Muscle layer of duodenum (tissue), 2 donors: ENCODE measurements at regions not wholly inside any gene's neighbourhood (a gene's known extent, or its start where the extent isn't known, plus 50 kb on each side); places are given as distances from the start of the nearest gene placed in this dataset.
"Not testable (repeated sequence)": the region's sequence is repeated elsewhere in the genome, so short reads cannot be mapped to it uniquely, and the experiment has no call there.

ENCODE experiments used
- H3K27ac ChIP-seq: one replicate; pipeline ENCODE4 v1.7.0; 2013; ENCODE audit warnings: mild to moderate bottlenecking, low read length
- H3K27me3 ChIP-seq: one replicate; pipeline ENCODE4 v1.7.0; 2013; ENCODE audit warnings: low read depth, mild to moderate bottlenecking, control low read depth, low read length
- H3K36me3 ChIP-seq, 2 donors: one replicate each; pipeline ENCODE4 v1.7.0; 2013; ENCODE audit warnings: low read length in 2 of 2, control low read depth in 1 of 2, mild to moderate bottlenecking in 1 of 2; ENCODE audit not compliant: insufficient read depth in 2 of 2, control insufficient read depth in 1 of 2
- H3K4me1 ChIP-seq, 2 donors: one replicate each; pipeline ENCODE4 v1.7.0; 2013; ENCODE audit warnings: low read length in 2 of 2, mild to moderate bottlenecking in 2 of 2, control low read depth in 1 of 2, moderate library complexity in 1 of 2; ENCODE audit not compliant: insufficient read depth in 2 of 2, control insufficient read depth in 1 of 2
- H3K4me3 ChIP-seq, 2 donors: one replicate each; pipeline ENCODE4 v1.7.0; 2013; ENCODE audit warnings: low read length in 2 of 2, low read depth in 1 of 2, mild to moderate bottlenecking in 1 of 2
- H3K9me3 ChIP-seq, 2 donors: one replicate each; pipeline ENCODE4 v1.7.0; 2013; ENCODE audit warnings: low read length in 2 of 2, control low read depth in 1 of 2, mild to moderate bottlenecking in 1 of 2; ENCODE audit not compliant: control insufficient read depth in 1 of 2
- donor health status: healthy.

- H3K4me3 ChIP-seq = no peak overlapping the region
- no peaks in the 10 kb centered on the region for H3K4me1 ChIP-seq
- H3K9me3 ChIP-seq = peaks cover 0 to 6% of the 10 kb centered on the region in 2 donors
- no peaks in the 10 kb centered on the region for H3K36me3 ChIP-seq
- H3K27ac ChIP-seq = no peak overlapping the region
- no peaks in the 10 kb centered on the region for H3K27me3 ChIP-seq
Observed at GRCh38 chr6:131431718-131432117, 141.3 kb upstream of the ARG1 start.

DNA sequence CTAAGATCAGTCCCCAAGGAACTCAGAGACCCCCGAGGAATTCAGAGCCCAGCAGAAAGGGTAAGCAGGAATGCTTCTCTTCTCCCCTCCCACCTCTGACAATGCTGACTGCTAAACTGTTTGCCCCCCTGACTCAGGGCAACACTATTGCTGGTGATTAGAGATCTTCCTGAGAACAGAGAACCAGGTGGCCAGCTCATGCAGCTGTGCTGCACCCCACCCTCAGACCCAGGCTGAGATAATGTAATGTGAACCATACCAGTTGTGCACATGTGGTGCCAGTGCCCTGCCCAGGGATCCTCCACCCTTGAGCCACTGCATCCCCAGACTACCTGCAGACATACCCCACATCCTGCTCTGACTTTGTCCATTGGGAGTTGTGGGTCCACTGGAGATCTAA, 139.1 kb upstream of the ARG1 start:
- no peaks in the 10 kb centered on the region for H3K4me1 ChIP-seq
- H3K27me3 ChIP-seq = no peaks in the 10 kb centered on the region
- peaks cover 0 to 2% of the 10 kb centered on the region in 2 donors for H3K9me3 ChIP-seq
- H3K27ac ChIP-seq = no peak overlapping the region
- H3K4me3 ChIP-seq = no peak overlapping the region
- H3K36me3 ChIP-seq = no peaks in the 10 kb centered on the region

- Histone ChIP-seq H3K27me3 (no peaks in the 10 kb centered on the region), H3K27ac (no peak overlapping the region), H3K36me3 (no peaks in the 10 kb centered on the region), H3K9me3 (peaks cover 0 to 2% of the 10 kb centered on the region in 2 donors), H3K4me1 (no peaks in the 10 kb centered on the region), H3K4me3 (no peak overlapping the region)
Observed at GRCh38 chr6:131436358-131436757, 136.7 kb upstream of the ARG1 start.

DNA sequence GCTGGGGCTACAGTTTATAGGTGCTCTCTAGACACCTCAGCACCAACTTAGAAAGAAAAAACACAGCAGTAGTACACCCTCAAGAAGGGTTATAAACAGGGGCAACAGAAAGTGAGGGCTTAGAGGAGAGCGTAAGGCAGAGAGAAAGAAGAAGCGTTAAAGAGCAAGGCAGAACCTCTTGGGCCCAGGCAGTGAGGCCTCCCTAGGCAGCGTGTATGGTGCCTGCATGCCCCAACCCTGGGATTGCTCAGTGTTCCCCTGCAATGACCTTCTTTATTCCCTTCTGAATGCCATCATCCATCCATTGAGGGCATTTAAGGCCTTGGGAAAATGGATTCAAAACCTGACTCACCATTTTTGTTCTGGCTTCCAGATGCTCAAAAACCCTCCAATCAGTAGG, 130.0 kb upstream of the ARG1 start:
- Histone ChIP-seq H3K27me3 (no peaks in the 10 kb centered on the region), H3K27ac (no peak overlapping the region), H3K9me3 (no peaks in the 10 kb centered on the region), H3K36me3 (no peaks in the 10 kb centered on the region), H3K4me3 (no peak overlapping the region), H3K4me1 (no peaks in the 10 kb centered on the region)

DNA sequence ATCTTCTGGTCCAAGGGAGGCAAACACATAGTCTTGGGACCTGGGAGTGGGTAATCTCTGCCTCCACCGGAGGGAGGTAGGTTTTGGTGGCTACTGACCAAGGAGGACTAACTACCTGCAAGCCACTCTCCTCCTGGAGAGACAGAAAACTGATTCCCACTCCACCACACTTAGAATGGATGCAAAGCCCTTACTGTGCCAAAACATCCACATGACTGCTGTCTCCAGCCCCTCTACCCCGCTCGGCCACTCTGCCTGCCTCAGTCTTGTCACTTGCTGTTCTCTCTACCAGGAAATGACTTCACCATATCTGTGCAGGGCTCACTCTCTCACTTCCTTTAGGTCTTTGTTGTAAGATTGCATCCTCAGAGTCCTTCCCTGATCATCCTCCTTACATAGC, 129.5 kb upstream of the ARG1 start:
- Histone ChIP-seq H3K36me3 (no peaks in the 10 kb centered on the region), H3K27me3 (no peaks in the 10 kb centered on the region), H3K4me3 (no peak overlapping the region), H3K27ac (no peak overlapping the region), H3K4me1 (no peaks in the 10 kb centered on the region), H3K9me3 (no peaks in the 10 kb centered on the region)

DNA sequence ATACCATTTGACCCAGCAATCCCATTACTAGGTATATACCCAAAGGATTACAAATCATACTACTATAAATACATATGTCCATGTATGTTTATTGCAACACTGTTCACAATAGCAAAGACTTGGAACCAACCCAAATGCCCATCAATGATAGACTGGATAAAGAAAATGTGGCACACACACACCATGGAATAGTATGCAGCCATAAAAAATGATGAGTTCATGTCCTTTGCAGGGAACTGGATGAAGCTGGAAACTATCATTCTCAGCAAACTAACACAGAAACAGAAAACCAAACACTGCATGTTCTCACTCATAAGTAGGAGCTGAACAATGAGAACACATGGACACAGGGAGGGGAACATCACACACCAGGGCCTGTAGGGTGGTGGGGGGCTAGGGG, 127.7 kb upstream of the ARG1 start:
- H3K9me3 ChIP-seq, H3K36me3 ChIP-seq, H3K4me1 ChIP-seq, H3K27me3 ChIP-seq, H3K27ac ChIP-seq, H3K4me3 ChIP-seq: not testable (repeated sequence)

DNA sequence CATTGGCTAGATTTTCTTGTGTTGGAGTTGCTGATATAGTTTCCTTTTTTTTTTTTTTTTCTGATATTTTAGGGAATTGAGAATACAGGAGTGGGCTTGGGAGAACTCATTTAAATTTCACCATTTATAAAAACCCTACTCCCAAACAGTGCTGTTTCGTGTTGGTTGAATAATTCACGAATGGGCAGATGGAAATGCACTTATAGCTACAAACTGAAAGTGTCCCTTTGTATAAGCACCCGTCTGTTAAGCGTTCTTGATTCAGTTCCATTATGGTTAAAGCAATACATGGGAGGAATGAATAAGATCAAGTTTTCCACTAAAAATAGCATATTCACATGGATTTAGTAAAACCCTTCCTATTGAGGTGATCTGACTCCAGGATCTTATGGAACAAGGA, 122.2 kb upstream of the ARG1 start:
- no peaks in the 10 kb centered on the region for H3K4me1 ChIP-seq
- H3K36me3 ChIP-seq = no peaks in the 10 kb centered on the region
- H3K27ac ChIP-seq = no peak overlapping the region
- no peak overlapping the region for H3K4me3 ChIP-seq
- no peaks in the 10 kb centered on the region for H3K9me3 ChIP-seq
- no peaks in the 10 kb centered on the region for H3K27me3 ChIP-seq

- H3K4me3 ChIP-seq = no peak overlapping the region
- no peak overlapping the region for H3K27ac ChIP-seq
- H3K36me3 ChIP-seq = no peaks in the 10 kb centered on the region
- H3K9me3 ChIP-seq = no peaks in the 10 kb centered on the region
- no peaks in the 10 kb centered on the region for H3K27me3 ChIP-seq
- H3K4me1 ChIP-seq = no peaks in the 10 kb centered on the region
Observed at GRCh38 chr6:131451321-131452144, 121.5 kb upstream of the ARG1 start.

GRCh38 chr6:131453803-131454202, 119.2 kb upstream of the ARG1 start:
- H3K27me3 ChIP-seq = no peaks in the 10 kb centered on the region
- no peaks in the 10 kb centered on the region for H3K9me3 ChIP-seq
- no peaks in the 10 kb centered on the region for H3K36me3 ChIP-seq
- no peak overlapping the region for H3K4me3 ChIP-seq
- no peaks in the 10 kb centered on the region for H3K4me1 ChIP-seq
- H3K27ac ChIP-seq = no peak overlapping the region

GRCh38 chr6:131456565-131456964, 116.5 kb upstream of the ARG1 start:
- no peak overlapping the region for H3K4me3 ChIP-seq
- no peak overlapping the region for H3K27ac ChIP-seq
- H3K9me3 ChIP-seq = no peaks in the 10 kb centered on the region
- no peaks in the 10 kb centered on the region for H3K36me3 ChIP-seq
- no peaks in the 10 kb centered on the region for H3K27me3 ChIP-seq
- no peaks in the 10 kb centered on the region for H3K4me1 ChIP-seq

- H3K9me3 ChIP-seq = no peaks in the 10 kb centered on the region
- no peak overlapping the region for H3K27ac ChIP-seq
- no peaks in the 10 kb centered on the region for H3K27me3 ChIP-seq
- H3K4me1 ChIP-seq = no peaks in the 10 kb centered on the region
- H3K4me3 ChIP-seq = no peak overlapping the region
- H3K36me3 ChIP-seq = no peaks in the 10 kb centered on the region
Observed at GRCh38 chr6:131459005-131459404, 114.0 kb upstream of the ARG1 start.

- no peak overlapping the region for H3K4me3 ChIP-seq
- H3K27ac ChIP-seq = no peak overlapping the region
- no peaks in the 10 kb centered on the region for H3K4me1 ChIP-seq
Observed at GRCh38 chr6:131460614-131461000, 112.4 kb upstream of the ARG1 start.

More at GRCh38 chr6:131460614-131461000, 112.4 kb upstream of the ARG1 start:
- no peaks in the 10 kb centered on the region for H3K36me3 ChIP-seq
- no peaks in the 10 kb centered on the region for H3K27me3 ChIP-seq
- no peaks in the 10 kb centered on the region for H3K9me3 ChIP-seq
